HG02571 (cell line): ENCODE measurements at regions not wholly inside any gene's neighbourhood (a gene's known extent, or its start where the extent isn't known, plus 50 kb on each side); places are given as distances from the start of the nearest gene placed in this dataset.

Experiments
- ATAC-seq: cut with Tn5 transposase; IDR thresholded peaks from one replicate; pipeline ENCODE4 v1.9.1; 2021; ENCODE audit warnings: mild to moderate bottlenecking, moderate library complexity; ENCODE audit not compliant: unreplicated experiment

DNA sequence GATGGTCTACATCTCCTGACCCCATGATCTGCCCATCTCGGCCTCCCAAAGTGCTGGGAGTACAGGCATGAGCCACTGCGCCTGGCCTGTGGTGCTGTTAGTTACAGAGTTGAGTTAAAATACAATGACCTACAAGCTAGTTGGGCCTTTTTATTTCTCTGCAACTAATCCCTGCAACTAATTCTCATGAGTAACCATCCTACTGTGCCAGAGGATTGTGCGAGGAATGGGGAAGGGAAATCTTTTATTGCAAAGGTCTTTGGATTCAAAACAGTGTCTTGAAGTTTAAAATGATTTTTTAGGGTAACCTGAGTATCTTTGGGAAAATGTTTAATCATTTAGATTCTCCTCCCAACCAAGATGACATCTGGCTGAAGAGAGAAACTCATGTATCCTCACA lies 88.8 kb upstream of the RMDN2 start:
- ATAC-seq, result no peak

DNA sequence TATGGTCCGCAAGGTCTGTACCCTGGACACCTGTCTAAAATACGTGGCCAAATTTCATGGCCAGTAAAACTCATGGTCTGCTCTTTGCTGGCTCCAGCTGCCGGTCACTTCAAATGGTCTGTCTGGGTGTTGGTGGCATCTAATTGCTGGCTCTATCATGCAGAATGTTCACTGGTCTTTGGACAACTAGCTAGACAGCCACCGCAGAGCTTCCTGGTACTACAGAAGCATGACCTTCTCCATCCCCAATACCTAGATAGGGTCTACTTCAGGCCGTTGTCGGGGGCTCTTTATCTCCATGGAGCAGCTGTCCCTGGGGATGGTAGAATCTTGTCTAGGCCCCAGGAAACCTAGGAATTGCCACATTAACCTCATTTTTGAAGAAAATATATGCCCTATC lies 88.4 kb upstream of the RMDN2 start:
- ATAC-seq, result no peak

DNA sequence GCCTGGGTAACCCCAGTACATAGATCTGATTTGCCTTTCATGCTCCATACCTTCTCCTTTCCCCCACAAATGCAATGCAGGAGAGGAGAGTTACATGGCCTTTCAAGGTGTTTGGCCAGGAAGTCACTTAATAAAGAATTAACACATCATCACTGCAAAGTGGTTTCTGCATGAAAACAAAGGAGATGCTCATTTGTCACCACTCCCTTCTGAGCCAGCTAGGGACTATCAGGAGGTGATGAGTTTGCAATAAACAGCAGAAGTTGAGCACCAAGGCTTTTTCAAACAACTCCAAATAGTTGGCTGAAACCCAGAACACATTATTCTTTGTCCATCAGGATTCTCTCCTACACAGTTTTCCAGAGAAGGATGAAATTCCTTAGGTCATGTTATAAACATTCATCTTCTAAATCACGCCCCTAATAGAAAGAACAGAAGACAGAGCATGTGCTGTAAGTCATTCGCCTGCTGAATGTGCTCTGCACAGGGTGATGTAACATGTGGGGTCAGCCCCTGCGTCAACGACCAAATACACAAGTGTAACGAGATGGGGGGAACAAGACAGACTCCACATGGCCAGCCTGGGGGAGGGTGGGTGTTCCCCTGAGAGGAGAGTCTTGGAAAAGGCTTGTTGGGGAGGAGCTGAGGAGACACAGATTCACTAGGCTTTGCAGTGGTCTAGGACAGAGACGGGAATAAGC lies 87.3 kb upstream of the RMDN2 start:
- no peak for ATAC-seq

DNA sequence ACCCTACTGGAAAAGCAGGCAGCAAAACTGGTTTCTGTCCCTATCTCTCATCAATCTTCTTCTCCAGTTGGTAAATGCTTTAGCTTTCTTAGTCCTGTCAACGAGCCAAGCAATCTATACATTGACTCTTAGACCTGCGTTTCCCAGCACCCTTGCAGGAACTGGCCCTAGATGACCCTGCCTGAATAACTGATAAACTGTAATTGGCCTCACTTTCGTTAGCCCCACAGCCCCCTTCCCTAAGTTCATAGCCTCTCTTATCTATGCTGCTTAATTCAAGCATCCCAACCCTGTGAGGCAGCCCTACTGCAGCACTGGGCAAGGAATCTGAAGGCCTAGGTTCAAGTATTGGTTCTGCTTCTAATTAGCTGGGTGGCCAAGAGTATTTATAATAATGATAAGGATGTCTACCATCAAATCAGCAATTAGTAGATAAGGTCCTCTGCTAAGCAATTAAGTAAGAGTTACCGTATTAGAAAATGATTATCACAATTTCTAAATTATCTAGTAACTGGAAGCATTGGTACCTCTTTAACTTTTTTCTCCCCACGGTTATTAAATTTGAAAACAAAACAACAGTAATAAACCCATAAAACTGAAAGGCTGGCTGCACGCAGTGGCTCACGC lies 86.4 kb upstream of the RMDN2 start:
- no peak for ATAC-seq

DNA sequence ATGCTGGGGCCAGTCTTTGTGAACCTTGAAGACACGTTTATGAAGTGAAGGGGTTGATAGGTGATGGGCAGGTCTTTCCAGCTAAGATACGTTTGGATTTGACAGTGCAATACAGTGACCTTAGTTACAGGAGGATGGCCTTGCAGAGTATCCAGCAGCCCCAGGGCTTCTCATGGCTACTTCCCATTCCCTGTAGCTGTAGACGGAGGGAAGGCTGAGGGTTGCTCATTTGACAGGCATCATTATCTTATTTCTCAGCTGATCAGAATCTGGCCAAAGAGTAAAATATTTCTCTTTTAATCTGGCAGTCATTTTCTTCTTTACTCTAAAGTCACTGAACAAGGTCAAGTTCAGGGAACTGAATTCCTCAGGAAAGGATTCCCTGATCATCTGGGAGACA lies 85.1 kb upstream of the RMDN2 start:
- no peak for ATAC-seq

DNA sequence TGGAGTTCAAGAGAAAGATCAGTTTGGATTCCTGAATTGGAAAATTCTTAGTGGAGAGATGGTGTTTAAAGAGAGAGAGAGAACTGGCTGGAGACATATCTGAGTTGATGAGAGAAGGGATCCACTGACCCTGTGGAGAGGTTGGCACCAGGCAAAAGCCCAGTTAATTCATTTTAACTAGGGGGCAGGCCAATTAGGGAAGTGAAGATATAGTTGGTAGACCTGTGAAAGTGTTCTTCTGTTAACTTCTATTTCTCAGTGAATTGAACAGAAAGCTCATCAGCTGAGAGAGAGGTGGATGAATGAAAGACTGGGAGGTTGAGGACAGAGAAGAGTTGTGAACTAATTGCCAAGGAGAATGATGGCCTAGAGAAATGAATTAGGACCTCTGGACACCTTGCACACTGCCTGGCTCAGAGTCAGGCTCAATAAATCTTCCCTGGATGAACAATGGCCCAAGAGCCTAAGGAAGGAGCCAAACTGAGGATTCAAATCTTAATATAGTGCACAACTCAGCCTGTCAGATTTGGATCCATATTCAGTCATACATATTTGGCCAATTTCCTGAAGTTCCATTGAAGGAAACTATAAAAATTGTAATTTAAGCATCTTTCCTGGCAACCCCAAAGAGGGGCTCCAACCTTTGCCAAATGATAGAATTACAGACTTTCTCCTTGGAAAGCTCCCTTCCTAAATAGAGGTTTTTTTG lies 82.2 kb upstream of the RMDN2 start:
- no peak for ATAC-seq

DNA sequence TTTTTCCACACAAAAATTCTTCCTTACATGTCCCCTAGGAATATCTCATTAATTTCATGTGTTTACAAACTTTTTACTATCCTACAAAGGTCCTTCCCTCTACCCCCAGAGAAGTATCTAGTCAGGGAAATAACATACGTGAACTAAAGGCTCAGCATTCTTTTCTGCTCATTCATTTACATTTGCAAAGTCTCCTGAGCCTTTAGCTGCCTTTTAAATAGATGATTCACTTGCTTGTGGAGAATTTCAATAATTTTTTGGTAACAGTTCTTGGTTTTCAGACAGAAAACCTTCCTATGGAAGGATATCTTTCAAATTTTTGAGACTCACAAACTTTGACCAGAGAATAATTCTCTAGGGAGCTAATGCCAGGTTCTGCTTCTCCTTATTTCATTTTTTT lies 81.5 kb upstream of the RMDN2 start:
- no peak for ATAC-seq

DNA sequence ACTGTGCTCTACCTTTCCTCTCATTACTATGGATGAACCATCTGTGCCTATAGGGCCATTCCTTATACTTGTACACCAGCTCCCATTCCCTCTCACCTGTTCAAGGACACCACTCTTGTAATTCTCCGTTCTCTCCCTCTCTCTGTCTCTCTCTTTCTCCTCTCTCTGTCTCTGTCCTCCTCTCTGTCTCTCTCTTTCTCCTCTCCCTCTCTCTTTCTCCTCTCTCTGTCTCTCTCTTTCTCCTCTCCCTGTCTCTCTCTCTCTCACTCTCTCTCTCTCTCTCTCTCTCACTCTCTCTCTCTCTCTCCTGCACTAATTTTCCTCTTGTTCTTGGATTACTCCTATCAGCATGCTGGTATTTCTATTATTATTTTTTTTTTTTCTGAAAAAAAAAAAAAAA lies 78.9 kb upstream of the RMDN2 start:
- no peak for ATAC-seq

DNA sequence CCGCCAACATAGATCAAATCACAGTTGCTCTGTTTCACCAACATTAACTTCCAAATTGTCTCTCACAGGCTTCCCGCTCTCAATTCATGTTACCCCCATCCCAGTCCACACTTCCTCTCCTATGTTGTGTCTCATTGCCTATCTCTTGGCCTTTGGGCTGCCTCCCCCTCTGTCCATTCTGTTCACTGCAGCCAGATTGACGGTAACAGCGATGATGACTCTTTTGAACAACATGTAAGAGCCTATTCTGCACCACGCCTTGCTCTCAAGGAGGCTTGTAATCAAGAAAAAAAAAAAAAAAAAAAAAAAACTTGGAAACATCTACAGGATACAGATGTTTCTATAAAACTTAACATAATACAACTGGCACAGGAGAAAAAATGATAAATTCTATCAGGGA lies 77.3 kb upstream of the RMDN2 start:
- ATAC-seq, result no peak

DNA sequence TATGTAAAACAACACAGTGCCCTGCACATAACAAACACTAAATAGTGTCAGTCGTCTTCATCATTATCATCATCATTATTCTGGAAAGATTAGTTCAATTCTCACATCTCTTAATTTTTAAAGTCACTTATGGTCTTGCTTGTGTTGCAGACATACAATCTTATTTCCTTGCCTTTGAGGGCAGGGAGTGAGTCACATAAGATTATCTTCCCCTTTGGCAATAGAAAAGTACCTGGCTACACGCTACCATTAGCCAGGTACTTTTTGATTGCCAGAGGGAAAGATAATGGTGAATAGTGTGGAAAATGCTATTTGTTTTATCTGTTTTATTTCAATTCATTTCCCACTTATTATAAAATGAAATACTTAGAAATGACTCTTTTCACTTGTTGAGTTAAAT lies 76.6 kb upstream of the RMDN2 start:
- no peak for ATAC-seq

DNA sequence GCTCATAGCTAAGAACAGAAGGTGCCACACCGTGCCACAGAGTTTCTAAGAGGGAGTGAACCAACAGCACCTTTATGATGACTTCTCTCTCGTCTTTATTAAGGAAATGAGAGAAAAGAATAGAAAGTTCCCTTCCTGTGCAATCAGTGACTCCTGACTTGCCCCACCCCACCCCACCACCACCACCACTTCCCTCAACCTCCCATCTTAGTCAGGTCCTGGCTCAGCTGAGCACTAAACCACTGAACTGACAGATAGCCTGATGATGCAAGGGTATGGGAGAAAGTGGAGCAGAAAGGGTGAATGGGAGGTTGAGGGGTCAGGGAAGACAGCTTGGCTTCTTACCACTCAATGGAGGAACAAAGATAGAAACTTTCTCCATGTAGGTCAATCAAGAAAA lies 75.2 kb upstream of the RMDN2 start:
- no peak for ATAC-seq

DNA sequence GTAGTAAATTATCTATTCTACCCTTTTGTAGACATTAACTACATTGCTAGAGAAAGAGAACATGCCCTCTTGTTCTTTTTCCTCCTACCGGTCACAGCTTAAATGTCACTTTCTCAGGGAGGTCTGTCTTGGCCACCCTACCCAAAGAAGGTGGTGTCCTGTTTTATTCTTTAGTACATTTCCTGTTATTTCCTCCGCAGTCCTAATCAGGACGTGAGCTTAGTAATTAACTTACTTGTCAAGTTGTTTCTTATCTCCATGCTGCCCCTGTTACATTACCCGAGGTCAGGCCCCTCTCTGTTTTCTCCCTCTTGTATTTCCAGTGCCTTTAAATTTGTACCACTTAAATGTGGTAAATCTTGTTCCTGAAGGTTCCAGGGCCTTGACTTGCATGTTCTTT lies 73.7 kb upstream of the RMDN2 start:
- peak; percentile 16 for ATAC-seq

DNA sequence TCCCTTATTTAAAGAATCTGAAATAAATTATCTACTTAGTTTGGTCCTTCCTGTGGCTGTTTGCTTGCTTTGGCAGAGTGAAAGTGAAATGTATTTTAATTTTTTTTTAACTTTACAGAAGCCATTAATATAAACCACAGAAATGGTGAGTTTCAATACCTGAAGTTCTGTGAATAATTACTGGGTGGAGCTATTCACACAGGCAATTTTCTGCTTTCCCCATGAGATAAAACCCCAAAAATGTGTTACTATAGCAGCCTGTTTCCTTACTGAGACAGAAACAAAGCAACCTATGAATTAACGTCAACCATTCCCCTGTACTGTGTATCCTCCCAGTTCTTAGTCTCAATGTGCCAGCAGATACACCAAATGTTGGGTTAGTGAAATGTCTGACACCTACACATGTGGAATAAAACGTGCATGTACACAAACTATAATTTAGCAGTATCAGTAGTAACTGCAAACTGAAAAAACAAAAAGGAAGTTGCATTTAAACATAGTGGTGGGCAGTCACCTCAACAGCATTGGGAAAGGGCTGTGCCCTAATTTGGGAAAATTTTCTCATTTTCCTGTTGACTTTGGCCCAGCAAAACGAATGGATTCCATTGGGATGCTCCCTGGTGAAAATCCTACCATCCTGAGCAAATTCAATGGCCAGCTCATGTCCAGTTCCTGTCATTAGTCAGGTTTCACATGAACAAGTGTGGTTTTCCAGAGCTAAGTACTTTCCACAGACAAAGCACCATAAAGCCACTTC lies 73.1 kb upstream of the RMDN2 start:
- peak; percentile 46 for ATAC-seq

DNA sequence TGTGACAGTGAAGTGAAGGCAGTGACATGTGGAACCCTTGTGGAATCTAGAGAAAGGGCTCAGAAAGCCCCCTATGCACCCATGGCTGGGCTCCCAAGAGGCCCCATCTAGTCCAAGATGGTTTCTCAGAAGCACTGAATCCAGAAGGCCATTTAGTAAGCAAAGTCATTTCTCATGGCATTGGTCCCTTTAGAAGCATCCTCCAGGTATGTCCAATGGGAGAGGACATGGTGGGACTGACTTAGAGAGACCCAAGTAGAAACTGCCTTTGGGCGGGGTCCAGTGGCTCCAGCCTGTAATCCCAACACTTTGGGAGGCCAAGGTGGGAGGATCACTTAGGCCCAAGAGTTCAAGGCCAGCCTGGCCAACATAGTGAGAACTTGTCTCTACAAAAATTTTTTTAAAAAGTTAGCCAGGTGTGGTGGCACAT lies 72.5 kb upstream of the RMDN2 start:
- ATAC-seq, result no peak

DNA sequence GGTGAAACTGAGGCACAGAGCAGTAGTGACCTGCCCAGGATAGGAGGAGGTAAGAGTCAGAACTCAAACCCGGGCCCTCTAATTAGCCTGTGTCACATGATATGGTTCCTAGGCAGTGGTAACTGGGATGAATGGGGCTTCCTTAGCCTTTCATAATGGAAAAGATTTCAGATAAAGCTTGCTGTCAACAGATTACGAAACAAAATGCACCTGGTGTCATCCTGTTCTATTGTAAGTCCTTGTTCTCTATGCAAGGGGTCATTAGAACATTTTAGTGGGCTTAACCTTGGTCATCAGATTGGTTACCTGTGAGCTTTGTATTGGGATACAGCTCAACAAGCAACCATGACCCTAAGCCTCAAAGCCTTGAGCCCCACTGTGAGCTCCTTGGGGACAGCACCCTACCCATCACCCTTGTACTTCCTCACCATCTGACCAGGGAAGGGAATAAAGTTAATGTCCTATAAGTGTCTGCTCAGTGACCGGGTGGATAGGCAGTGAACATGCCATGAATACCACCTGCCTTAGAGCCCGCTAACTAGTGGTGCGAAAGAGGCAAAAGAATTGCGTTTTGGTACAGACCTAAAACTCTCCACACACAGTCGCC lies 70.3 kb upstream of the RMDN2 start:
- ATAC-seq, result no peak

DNA sequence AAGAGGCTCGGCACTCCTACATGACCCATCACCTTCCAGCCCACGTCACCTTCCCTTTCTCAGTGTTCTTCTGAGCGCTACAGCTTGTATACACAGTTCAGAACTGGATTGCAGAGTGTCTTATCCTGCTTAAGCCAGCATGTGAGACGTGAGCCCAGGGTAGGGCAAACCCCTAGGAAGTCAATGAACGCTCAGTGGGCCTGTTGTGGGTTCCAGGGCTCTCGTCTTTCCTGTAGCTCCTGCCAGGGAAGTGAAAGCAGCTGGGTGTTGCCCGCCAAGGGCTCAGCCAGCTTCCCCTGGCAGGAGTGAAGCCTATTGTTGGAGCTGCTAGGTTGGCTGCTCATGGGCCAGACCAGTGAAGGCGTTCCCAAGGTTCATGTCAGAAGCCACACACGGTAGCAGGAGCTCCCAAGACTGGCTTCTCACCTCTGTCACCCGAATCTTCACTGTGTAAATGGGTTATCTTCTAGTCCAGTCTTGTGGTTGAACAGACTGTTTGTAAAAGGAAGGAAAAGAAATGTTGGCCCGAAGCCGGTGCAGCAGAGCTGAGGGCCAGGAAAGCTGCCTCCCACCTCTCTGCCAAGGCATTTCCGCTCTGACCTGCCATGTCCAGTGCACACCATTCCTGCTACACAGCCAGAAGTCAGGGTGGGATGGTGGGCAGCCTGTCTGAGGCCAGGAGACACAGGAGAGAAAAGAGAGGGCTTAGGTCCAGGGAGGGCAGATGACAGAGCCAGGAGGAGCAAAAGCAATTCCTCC lies 69.6 kb upstream of the RMDN2 start:
- ATAC-seq, result no peak

DNA sequence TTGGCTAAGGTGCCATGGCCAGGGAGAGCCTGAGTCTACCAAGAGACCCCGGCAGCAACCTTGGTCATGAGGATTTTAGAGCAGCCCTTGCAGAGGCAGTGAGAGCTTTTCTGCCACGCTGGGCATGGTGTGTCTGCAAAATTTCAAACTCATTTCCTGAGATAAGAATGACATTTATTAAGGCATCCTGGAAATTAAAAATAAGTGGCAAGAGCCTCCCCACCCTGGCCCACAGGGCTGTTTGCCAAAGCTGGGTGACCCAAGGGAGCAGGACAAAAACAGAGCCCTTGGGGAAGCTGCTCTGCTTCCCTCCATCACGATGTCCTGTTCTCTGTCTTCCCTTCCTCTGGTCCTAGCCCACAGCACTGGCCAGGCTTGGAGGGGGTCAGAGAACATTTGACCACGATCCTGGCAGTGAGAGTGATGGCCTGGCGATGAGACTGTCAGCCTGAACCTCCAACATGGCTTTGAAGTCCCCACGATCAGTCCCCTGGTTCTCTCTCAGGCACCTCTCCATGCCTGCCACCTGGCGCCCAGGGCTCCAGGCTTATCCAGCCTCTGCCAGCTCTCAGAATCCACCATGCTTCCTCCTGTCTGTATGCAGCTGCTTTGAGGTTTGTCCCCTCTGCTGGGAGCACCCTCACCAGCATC lies 68.9 kb upstream of the RMDN2 start:
- ATAC-seq, result no peak

DNA sequence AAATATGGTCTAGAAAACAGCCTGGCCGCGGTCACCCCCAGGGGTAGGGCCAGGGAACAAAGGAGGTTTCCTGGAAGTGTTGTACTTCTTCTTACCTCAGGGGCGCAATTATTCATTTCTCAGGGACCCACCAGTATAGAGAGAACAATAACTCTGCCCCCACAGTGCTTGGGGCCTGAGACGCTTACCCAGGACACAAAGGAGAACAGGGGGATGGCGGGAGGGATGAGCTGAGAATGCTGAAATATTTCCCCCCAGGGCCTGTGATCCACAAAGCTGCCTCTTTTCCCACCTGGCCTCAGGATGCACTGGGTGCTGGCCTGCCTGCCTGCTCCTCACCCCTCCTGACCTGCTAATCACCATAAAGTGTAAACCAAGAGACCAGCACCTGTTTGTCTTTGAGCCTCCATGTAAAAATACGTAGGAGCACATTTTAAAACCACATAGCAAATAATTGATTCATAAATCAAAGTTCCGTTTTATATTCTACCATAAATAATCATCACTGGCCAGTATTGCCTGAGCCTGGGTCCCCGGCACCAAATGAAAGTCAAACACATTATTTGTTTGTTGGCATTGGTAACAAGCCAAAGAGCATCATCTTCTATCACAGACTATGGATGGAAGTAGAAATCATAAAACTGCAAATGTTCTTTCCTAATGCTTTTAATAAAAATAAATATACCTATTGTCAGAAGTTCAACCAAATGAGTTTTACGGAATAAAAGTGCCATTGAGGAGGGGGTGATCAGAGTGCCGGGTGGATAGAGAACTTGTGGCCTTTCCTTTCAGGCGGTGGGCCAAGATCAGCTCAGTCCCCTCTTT lies 67.3 kb upstream of the RMDN2 start:
- ATAC-seq, result no peak

DNA sequence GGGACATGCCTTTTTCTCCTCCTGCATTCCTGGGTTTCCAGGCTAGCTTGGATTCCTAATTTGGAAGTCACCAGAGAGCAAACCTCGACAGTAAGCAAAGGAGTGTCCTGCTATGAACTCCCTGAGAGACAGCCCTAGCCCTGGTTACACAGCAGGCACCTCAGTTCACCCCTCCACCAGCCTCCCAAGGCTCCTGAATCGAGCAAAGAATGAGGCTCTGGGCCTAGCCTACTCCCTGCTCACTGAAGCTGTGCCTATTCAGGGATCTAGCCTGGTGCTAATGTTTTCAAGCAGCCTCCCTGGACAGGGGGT lies 66.7 kb upstream of the RMDN2 start:
- ATAC-seq, result no peak
